GDM1 (cell line): ENCODE measurements at regions not wholly inside any gene's neighbourhood (a gene's known extent, or its start where the extent isn't known, plus 50 kb on each side); places are given as distances from the start of the nearest gene placed in this dataset.

Experiments
- DNase-seq: peaks from one replicate; lab custom pipeline; 2025; lab: John Stamatoyannopoulos, UW

DNA sequence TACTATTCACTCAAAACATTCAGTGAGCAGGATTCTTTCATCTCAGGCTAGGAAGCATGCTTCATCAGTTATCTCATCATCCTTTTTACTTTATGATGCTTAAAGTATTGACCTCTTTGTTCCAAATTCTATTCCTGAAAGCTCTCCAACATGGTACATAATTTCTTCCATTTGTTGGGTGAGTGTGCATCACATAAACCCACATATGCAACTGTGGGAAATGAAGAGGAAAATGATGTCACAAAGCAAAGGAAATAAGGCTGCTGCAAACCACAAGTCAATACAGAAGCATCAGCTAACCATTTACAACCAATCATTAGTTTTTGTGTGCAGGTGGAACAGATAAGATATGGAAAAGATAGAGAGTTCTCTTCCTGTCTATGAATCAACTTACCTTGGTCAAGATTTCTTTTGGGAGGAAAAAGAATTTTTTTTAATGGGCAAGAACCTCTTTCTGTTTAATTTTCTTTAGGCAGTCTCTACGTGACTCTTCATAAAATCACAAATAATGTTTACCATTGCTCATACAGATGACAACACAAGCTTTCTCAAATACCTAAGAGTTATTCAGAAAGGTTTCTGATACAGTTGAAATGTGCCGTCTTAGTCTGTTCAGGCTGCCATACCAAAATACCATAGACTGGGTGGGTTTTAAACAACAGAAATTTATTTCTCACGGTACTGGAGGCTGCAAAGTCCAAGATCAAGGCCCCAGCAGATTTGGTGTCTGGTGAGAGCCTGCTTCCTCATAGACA lies 259.9 kb downstream of the ADGRG6 start:
- DNase-seq, result no peak

DNA sequence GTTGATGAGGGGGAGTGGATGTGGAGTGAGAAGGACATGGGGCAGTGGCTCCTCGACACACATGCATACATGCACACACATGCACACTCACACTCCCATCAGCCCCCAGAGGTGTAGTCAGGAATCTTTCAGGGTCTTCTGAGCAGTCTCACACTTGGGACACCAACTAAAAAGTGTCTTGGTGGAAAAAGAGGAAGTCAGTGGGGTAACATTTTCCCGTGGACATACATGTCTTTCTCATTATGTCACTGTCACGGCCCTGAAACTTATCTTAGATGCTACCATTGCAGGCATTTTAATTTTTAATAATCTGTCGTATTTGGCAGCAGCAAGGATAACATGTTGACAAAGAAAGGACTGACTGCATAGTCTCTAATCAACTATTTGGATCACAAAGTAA lies 261.1 kb downstream of the ADGRG6 start:
- DNase-seq, result no peak

- peak; percentile 2 for DNase-seq
Measured at GRCh38 chr6:142566628-142567396, 265.0 kb downstream of the ADGRG6 start.

- no peak for DNase-seq
Measured at GRCh38 chr6:142567461-142567860, 265.7 kb downstream of the ADGRG6 start.

DNA sequence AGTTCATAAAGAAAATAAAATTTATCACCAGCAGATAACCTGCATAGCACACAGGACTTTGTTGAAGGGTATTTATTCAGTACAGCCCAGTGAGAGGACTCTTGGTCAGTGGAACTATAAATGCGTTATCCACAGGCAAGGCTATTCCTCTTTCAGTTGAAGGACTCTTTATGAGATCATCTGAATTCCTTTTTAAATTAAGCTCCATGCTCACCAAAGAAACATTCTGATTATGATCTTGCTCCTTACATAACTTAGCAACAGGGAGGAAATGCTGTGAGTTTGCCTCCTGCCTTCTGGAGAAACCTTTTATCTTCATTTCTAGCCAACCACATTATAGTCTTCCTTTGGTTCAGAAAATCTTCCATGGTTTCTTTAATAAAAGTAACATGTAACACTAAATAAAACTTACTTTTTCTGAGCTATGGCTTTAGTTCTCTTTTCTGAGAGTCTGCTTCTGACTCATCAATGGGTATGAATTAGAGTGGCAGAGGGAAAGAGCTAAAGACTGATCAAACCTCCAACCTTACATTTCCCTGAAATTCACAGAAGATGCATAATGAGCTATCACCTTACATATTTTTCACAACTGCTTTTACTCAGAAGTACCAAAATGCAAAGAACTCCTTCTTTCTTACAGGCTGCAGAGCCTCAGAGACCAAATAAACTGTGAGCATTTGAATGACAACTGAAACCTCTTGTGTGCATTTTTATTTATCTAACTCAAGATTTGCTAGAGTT lies 267.2 kb downstream of the ADGRG6 start:
- DNase-seq, result no peak

GRCh38 chr6:142569676-142570075 lies 267.9 kb downstream of the ADGRG6 start:
- DNase-seq, result no peak

DNA sequence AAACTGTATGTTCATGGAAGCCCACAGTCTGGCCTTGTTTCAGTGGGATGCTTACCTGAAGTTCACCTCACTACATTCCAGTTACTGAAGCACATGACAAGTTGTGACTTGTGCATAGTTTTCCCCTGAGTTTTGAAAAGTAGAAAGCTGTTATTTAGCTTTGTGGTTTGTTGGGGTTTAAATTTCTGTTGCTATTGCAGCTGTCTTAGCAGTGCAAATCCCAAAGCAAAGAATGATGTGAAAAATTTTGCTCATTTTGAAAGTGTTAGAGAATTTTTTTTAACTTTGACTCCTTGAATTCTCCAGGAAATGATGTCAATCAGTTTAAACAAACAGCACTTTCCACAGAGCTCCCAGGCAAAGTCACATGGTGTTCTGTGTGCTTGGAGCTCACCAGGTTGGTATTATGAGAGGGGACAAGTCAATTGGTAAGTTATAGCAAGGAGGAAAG lies 268.4 kb downstream of the ADGRG6 start:
- DNase-seq, result no peak

GRCh38 chr6:142592876-142593275 lies 291.1 kb downstream of the ADGRG6 start:
- DNase-seq, result no peak

- no peak for DNase-seq
Measured at GRCh38 chr6:142597836-142598235, 296.0 kb downstream of the ADGRG6 start.

DNA sequence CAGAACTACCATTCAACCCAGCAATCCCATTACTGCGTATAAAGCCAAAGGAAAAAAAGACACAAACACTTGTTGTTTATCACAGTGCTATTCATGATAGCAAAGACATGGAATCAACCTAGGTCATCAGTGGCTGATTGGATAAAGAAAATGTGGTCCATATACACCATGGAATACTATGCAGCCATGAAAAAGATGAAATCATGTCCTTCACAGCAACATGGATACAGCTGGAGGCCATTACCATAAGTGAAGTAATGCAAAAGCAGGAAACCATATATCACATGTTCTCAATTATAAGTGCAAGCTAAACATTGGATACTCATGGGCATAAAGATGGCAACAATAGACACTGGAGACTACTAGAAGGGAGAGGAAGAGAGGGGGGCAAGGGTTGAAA lies 299.6 kb downstream of the ADGRG6 start:
- DNase-seq, result no peak

GRCh38 chr6:142602972-142603371 lies 301.2 kb downstream of the ADGRG6 start:
- no peak for DNase-seq

DNA sequence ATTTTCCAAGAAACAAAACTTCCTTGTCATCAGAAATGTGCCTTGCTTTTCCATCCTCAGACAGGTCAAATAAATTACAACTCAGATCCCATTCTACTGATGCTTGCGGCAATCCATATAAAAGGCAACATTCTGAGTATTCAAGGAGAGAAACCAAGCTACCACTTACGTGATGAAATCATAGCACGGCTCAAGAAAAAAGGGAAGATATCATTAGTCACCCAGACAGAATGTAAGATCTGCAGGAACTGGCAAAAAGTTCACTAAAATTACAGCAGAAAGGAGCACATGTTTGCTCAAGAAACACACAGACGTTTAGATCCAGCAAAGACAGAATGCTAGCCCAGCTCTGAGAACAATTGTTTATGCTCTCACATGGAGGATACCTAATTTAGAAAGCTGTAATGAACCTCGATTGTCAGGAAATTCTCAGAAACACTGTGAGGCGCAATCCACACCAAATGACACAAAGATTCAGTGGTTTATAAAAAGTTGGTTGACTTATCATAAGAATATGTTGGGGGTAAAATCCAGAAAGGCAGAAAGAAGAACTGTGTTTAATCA lies 304.2 kb downstream of the ADGRG6 start:
- no peak for DNase-seq

DNA sequence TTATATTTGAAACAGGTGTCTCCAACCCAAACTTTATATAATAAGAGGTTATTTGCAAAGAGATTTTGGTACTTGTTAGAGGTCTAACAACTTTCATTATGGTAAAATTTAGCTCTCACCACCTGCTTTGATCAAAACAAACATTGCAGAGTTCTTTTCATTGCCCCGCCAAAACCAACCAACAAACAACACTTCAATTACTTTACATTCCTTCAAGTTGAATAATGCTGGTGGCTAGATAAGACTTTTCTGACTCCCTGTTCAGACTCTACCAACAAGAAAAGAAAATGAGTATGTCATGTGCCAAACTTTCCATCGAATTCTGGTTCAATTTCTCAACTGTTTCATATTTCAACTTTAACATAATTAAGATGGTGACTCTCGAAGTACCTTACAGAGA lies 311.1 kb downstream of the ADGRG6 start:
- DNase-seq, result no peak

- no peak for DNase-seq
Measured at GRCh38 chr6:142613981-142614380, 312.2 kb downstream of the ADGRG6 start.

- DNase-seq, result no peak
Measured at GRCh38 chr6:142617158-142617557, 315.4 kb downstream of the ADGRG6 start.

DNA sequence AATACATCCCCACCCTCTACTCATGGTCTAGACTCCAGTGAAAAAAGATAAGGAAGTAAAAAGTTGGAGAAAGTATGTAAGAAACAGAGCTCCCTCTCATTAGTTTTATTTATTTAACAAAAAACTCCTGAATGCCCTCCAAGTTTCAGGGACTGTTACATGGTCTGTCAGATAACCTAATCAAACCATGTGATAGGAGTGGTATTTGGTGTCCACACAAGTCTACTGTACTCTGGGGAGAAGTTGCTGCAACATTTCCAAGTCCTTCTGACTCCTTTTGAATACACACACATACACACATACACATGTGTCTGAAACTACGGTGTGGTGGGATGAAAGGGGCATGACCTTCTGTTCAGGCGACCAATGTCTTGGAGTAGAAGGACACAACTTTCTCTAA lies 320.0 kb downstream of the ADGRG6 start:
- no peak for DNase-seq

DNA sequence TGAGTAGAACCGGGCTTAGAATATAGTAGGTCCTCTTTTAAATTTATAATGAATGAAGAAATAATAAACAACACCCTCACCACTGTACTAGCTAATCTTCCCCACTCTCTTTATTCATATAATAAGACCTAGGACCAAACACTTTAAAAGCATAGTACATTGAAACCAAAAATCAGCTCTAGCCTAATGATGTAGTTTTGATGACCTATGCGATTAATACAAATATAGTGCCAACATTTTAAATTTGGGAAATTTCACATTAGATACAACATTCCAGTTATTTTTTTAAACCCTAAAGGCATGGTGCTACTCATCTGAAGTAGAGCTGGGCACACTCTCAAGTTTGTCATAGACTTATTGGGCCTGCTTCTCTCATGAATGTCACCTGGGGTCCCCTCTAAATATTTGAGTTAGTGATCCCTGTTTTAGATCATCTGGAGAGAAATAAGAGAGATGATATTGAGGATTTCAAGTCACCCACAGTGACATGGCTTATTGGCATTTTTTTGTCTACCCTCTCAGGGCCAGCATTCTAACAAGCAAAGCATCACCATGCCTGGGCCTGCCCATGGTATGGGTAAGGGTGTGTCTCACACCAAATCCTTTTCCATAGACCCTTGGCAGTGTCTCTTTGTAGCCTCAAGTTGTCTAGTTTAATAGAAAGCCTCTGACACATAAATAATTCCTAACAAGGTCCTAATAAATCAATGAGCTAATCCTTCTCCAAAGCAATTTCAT lies 319.8 kb downstream of the HIVEP2 start:
- DNase-seq, result no peak

DNA sequence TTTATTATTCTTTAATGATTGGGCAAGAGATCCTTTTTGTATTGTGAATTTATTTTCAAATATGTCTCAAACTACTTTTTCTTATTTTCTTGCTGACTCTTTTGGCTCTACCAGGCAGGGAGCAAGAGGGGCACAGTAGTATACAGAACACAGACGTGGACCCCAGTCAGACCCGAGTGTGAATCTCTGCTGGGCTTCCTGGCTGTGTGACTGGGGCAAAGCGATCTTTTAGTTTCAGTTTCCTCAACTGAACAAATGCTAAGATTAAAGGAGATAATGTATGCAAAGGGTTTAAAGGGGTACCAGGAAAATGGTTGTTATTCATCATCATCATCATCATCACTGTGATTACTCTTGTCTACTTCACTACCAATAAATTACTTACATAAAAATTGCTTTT lies 317.5 kb downstream of the HIVEP2 start:
- no peak for DNase-seq

- DNase-seq, result no peak
Measured at GRCh38 chr6:142631517-142632385, 313.2 kb downstream of the HIVEP2 start.

DNA sequence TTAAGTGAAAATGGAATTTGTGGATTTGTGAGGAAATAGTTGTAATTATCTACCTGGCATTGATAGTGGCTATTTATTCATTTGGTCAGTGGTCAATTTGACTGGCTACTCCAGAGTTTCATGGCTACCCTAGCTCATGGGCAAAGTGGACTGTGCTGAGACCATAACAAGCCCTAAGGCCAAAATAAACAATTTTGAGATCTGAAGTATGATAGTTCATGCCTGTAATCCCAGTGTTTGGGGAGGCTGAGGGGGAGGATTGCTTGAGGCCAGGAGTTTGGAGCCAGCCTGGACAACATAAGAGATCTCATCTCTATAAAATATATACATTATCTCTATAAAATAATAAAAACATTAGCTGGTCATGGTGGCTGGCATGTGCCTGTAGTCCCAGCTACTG lies 311.7 kb downstream of the HIVEP2 start:
- no peak for DNase-seq

DNA sequence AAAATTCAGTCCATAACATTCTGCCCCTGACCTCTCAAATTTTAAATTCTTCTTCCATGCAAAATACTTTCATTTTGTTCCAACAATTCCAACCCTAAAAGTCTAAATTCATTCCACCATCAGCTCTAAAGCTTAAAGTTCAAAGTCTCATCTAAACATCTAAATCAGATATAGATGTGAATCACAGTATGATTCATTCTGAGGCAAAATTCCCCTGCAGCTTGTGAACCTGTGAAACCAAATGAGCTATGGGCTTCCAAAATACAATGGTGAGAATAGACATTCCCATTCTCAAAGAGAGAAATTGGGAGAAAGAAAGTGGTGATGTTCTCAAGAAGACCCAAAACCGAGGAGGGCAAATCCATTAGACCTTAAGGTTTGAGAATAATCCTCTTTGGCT lies 309.8 kb downstream of the HIVEP2 start:
- no peak for DNase-seq
